DOHH2 (cell line): ENCODE measurements at regions not wholly inside any gene's neighbourhood (a gene's known extent, or its start where the extent isn't known, plus 50 kb on each side); places are given as distances from the start of the nearest gene placed in this dataset.

ENCODE experiments used
- EZH2phosphoT487 ChIP-seq: fragments of 200-600 bp; sonication (generic); IDR thresholded peaks from 2 replicates; pipeline ENCODE4 v1.6.1; 2017; ENCODE audit warnings: borderline replicate concordance, mild to moderate bottlenecking, antibody characterized with exemption, low read length, moderate library complexity, mixed read lengths
- TF ChIP-seq, protein P1 (sequence below): fragments of 200-600 bp; sonication (generic); IDR thresholded peaks from one replicate; pipeline ENCODE4 v1.5.1; 2014; ENCODE audit warnings: antibody characterized with exemption, mild to moderate bottlenecking, low read depth, low read length; ENCODE audit not compliant: poor library complexity, severe bottlenecking

GRCh38 chr11:109957601-109958000 lies 135.6 kb upstream of the ZC3H12C start:
- TF ChIP-seq, protein P1, sequence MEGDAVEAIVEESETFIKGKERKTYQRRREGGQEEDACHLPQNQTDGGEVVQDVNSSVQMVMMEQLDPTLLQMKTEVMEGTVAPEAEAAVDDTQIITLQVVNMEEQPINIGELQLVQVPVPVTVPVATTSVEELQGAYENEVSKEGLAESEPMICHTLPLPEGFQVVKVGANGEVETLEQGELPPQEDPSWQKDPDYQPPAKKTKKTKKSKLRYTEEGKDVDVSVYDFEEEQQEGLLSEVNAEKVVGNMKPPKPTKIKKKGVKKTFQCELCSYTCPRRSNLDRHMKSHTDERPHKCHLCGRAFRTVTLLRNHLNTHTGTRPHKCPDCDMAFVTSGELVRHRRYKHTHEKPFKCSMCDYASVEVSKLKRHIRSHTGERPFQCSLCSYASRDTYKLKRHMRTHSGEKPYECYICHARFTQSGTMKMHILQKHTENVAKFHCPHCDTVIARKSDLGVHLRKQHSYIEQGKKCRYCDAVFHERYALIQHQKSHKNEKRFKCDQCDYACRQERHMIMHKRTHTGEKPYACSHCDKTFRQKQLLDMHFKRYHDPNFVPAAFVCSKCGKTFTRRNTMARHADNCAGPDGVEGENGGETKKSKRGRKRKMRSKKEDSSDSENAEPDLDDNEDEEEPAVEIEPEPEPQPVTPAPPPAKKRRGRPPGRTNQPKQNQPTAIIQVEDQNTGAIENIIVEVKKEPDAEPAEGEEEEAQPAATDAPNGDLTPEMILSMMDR, result no peak
- TF ChIP-seq EZH2phosphoT487, result no peak
